ENCODE measurements at regions not wholly inside any gene's neighbourhood (a gene's known extent, or its start where the extent isn't known, plus 50 kb on each side); places are given as distances from the start of the nearest gene placed in this dataset.

- dilution Hi-C loops (cut with MboI; ENCODE audit: extremely low pct_ligation_motif_present, low sequenced_read_pairs): no loop called here
- FAIRE-seq (no peak), DNase-seq (ENCODE audit: low read depth, low spot score) (no peak)
- Histone ChIP-seq H3K4me2 (ENCODE audit: control insufficient read depth, extremely low read depth, insufficient read depth, low read depth, low read length) (no peak overlapping the region), H4K20me1 (ENCODE audit: control insufficient read depth, extremely low read depth, insufficient read depth, low read length) (no peaks in the 10 kb centered on the region), H3K36me3 (ENCODE audit: control insufficient read depth in 2 of 2, extremely low read depth in 1 of 2, insufficient read depth in 2 of 2, low read length in 2 of 2) (no peaks in the 10 kb centered on the region), H3K9me3 (ENCODE audit: control insufficient read depth, low read depth, low read length) (no peaks in the 10 kb centered on the region), H3K9me1 (ENCODE audit: control insufficient read depth, extremely low read depth, insufficient read depth, low read length) (no peaks in the 10 kb centered on the region), H3K79me2 (ENCODE audit: control insufficient read depth, insufficient read depth, low read length) (no peaks in the 10 kb centered on the region), H2AFZ (ENCODE audit: control insufficient read depth, low read length) (no peak overlapping the region), H3K4me1 (ENCODE audit: control insufficient read depth, extremely low read depth, insufficient read depth, low read length) (no peaks in the 10 kb centered on the region), H3K27me3 (ENCODE audit: control insufficient read depth, extremely low read depth, insufficient read depth, low read length) (no peaks in the 10 kb centered on the region), H3K4me3 (ENCODE audit: control insufficient read depth in 2 of 3, extremely low read depth in 1 of 3, insufficient read depth in 2 of 3, low read depth in 1 of 3, low read length in 3 of 3) (no peak overlapping the region), H3K9ac (ENCODE audit: control insufficient read depth, extremely low read depth, insufficient read depth, low read length) (no peak overlapping the region), H3K27ac (ENCODE audit: control insufficient read depth, insufficient read depth, low read length) (no peak overlapping the region)
- no peak for TF ChIP-seq EZH2 (IDR thresholded peaks at IDR 0.05; ENCODE audit: low read length)
- TF ChIP-seq, protein P1, sequence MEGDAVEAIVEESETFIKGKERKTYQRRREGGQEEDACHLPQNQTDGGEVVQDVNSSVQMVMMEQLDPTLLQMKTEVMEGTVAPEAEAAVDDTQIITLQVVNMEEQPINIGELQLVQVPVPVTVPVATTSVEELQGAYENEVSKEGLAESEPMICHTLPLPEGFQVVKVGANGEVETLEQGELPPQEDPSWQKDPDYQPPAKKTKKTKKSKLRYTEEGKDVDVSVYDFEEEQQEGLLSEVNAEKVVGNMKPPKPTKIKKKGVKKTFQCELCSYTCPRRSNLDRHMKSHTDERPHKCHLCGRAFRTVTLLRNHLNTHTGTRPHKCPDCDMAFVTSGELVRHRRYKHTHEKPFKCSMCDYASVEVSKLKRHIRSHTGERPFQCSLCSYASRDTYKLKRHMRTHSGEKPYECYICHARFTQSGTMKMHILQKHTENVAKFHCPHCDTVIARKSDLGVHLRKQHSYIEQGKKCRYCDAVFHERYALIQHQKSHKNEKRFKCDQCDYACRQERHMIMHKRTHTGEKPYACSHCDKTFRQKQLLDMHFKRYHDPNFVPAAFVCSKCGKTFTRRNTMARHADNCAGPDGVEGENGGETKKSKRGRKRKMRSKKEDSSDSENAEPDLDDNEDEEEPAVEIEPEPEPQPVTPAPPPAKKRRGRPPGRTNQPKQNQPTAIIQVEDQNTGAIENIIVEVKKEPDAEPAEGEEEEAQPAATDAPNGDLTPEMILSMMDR (optimal IDR thresholded peaks at IDR 0.05 in 1 of 3, IDR thresholded peaks at IDR 0.05 in 1 of 3, conservative IDR thresholded peaks at IDR 0.05 in 1 of 3; ENCODE audit: extremely low read depth in 1 of 3, insufficient read depth in 2 of 3, low read length in 3 of 3): no peak
These were observed 384.2 kb upstream of the NOVA1 start for GRCh38 chr14:26982071-26982470.

GRCh38 chr14:26984311-26985177 is 386.7 kb upstream of the NOVA1 start:
- H3K9me1 ChIP-seq (ENCODE audit: control insufficient read depth, extremely low read depth, insufficient read depth, low read length): no peaks in the 10 kb centered on the region
- H3K27me3 ChIP-seq (ENCODE audit: control insufficient read depth, extremely low read depth, insufficient read depth, low read length): no peaks in the 10 kb centered on the region
- DNase-seq (ENCODE audit: low read depth, low spot score) (no peak), FAIRE-seq (no peak)
- TF ChIP-seq, protein P1 (optimal IDR thresholded peaks at IDR 0.05 in 1 of 3, IDR thresholded peaks at IDR 0.05 in 1 of 3, conservative IDR thresholded peaks at IDR 0.05 in 1 of 3; ENCODE audit: extremely low read depth in 1 of 3, insufficient read depth in 2 of 3, low read length in 3 of 3): peak; percentile 50 to 58 (median 57)
- TF ChIP-seq EZH2 (IDR thresholded peaks at IDR 0.05; ENCODE audit: low read length): no peak
- H2AFZ ChIP-seq (ENCODE audit: control insufficient read depth, low read length): no peak overlapping the region
- H3K9me3 ChIP-seq (ENCODE audit: control insufficient read depth, low read depth, low read length): no peaks in the 10 kb centered on the region
- H4K20me1 ChIP-seq (ENCODE audit: control insufficient read depth, extremely low read depth, insufficient read depth, low read length): no peaks in the 10 kb centered on the region
- no peaks in the 10 kb centered on the region for H3K4me1 ChIP-seq (ENCODE audit: control insufficient read depth, extremely low read depth, insufficient read depth, low read length)
- dilution Hi-C loops (cut with MboI; ENCODE audit: extremely low pct_ligation_motif_present, low sequenced_read_pairs): no loop called here
- no peak overlapping the region for H3K27ac ChIP-seq (ENCODE audit: control insufficient read depth, insufficient read depth, low read length)
- H3K4me3 ChIP-seq (ENCODE audit: control insufficient read depth in 2 of 3, extremely low read depth in 1 of 3, insufficient read depth in 2 of 3, low read depth in 1 of 3, low read length in 3 of 3): no peak overlapping the region
- no peak overlapping the region for H3K9ac ChIP-seq (ENCODE audit: control insufficient read depth, extremely low read depth, insufficient read depth, low read length)
- no peaks in the 10 kb centered on the region for H3K79me2 ChIP-seq (ENCODE audit: control insufficient read depth, insufficient read depth, low read length)
- H3K4me2 ChIP-seq (ENCODE audit: control insufficient read depth, extremely low read depth, insufficient read depth, low read depth, low read length): no peak overlapping the region
- no peaks in the 10 kb centered on the region for H3K36me3 ChIP-seq (ENCODE audit: control insufficient read depth in 2 of 2, extremely low read depth in 1 of 2, insufficient read depth in 2 of 2, low read length in 2 of 2)

Measured in keratinocyte (primary cell).